ENCODE measurements at regions not wholly inside any gene's neighbourhood (a gene's known extent, or its start where the extent isn't known, plus 50 kb on each side); places are given as distances from the start of the nearest gene placed in this dataset.

- H3K9ac ChIP-seq (ENCODE audit: low read length) = no peak overlapping the region
- peaks cover 8% of the 10 kb centered on the region for H3F3A ChIP-seq (ENCODE audit: insufficient read depth, low read length, poor library complexity, severe bottlenecking)
- no peaks in the 10 kb centered on the region for H3K9me2 ChIP-seq (ENCODE audit: insufficient read depth, low read length)
- H3K27ac ChIP-seq (ENCODE audit: low read length) = peak overlapping the region; percentile 32
- H3K36me3 ChIP-seq (ENCODE audit: insufficient read depth, low read length) = no peaks in the 10 kb centered on the region
- H3K79me2 ChIP-seq (replicated peaks; ENCODE audit: insufficient read depth, low read length) = no peaks in the 10 kb centered on the region
- H3K4me2 ChIP-seq (ENCODE audit: low read length) = no peak overlapping the region
- no peak for TF ChIP-seq POLR2AphosphoS5 (IDR thresholded peaks at IDR 0.05)
- no peak for TF ChIP-seq TAF1 (IDR thresholded peaks at IDR 0.05; ENCODE audit: low read depth)
- TF ChIP-seq, protein P1, sequence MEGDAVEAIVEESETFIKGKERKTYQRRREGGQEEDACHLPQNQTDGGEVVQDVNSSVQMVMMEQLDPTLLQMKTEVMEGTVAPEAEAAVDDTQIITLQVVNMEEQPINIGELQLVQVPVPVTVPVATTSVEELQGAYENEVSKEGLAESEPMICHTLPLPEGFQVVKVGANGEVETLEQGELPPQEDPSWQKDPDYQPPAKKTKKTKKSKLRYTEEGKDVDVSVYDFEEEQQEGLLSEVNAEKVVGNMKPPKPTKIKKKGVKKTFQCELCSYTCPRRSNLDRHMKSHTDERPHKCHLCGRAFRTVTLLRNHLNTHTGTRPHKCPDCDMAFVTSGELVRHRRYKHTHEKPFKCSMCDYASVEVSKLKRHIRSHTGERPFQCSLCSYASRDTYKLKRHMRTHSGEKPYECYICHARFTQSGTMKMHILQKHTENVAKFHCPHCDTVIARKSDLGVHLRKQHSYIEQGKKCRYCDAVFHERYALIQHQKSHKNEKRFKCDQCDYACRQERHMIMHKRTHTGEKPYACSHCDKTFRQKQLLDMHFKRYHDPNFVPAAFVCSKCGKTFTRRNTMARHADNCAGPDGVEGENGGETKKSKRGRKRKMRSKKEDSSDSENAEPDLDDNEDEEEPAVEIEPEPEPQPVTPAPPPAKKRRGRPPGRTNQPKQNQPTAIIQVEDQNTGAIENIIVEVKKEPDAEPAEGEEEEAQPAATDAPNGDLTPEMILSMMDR (IDR thresholded peaks at IDR 0.05; ENCODE audit: poor library complexity, severe bottlenecking) = no peak
- TF ChIP-seq MXI1 (conservative IDR thresholded peaks at IDR 0.05; ENCODE audit: poor library complexity, severe bottlenecking) = no peak
- no peak for TF ChIP-seq EZH2 (IDR thresholded peaks at IDR 0.05; ENCODE audit: borderline replicate concordance, insufficient read depth, low read length, poor library complexity, severe bottlenecking)
- H4K20me1 ChIP-seq (ENCODE audit: insufficient read depth) = no peaks in the 10 kb centered on the region
- no peaks in the 10 kb centered on the region for H3K27me3 ChIP-seq (ENCODE audit: insufficient read depth, low read depth, low read length)
- no peaks in the 10 kb centered on the region for H3K9me3 ChIP-seq (ENCODE audit: low read length)
- H3K4me3 ChIP-seq (ENCODE audit: low read length) = no peak overlapping the region
- H2AFZ ChIP-seq (ENCODE audit: low read depth, low read length) = no peak overlapping the region
These were observed 545.0 kb downstream of the DIPK2A start for GRCh38 chr3:144516589-144516988.

DNA sequence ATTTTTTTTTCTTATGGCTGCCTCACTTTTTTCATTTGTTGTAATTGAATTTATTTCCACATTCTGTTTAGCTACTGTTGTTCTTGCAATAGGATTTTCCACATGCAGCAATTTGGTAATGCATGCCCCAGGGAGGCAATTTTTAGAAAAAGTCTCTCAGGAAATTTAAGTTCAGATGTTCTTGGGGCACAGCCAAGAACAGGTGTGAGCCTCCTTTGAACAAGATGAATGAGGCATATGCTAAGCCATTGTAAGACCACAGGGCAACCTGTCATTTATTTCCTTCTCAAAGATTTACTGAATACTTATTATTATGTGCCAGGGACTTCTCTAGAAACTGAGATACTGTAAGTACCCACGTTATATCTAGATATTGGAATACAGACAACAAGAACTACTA is 549.5 kb downstream of the DIPK2A start:
- H3K4me3 ChIP-seq (ENCODE audit: low read length) = no peak overlapping the region
- H3K9me3 ChIP-seq (ENCODE audit: low read length) = no peaks in the 10 kb centered on the region
- no peaks in the 10 kb centered on the region for H3K27me3 ChIP-seq (ENCODE audit: insufficient read depth, low read depth, low read length)
- H3K36me3 ChIP-seq (ENCODE audit: insufficient read depth, low read length) = no peaks in the 10 kb centered on the region
- peaks cover 4% of the 10 kb centered on the region for H3F3A ChIP-seq (ENCODE audit: insufficient read depth, low read length, poor library complexity, severe bottlenecking)
- H3K27ac ChIP-seq (ENCODE audit: low read length) = no peak overlapping the region
- H3K4me2 ChIP-seq (ENCODE audit: low read length) = no peak overlapping the region
- H3K9me2 ChIP-seq (ENCODE audit: insufficient read depth, low read length) = no peaks in the 10 kb centered on the region
- H4K20me1 ChIP-seq (ENCODE audit: insufficient read depth) = no peaks in the 10 kb centered on the region
- TF ChIP-seq POLR2AphosphoS5 (IDR thresholded peaks at IDR 0.05) (no peak), EZH2 (IDR thresholded peaks at IDR 0.05; ENCODE audit: borderline replicate concordance, insufficient read depth, low read length, poor library complexity, severe bottlenecking) (no peak), TAF1 (IDR thresholded peaks at IDR 0.05; ENCODE audit: low read depth) (no peak), RAD21 (conservative IDR thresholded peaks at IDR 0.05) (no peak)
- TF ChIP-seq, protein P1 (IDR thresholded peaks at IDR 0.05; ENCODE audit: poor library complexity, severe bottlenecking) = no peak
- no peak overlapping the region for H3K9ac ChIP-seq (ENCODE audit: low read length)
- H3K79me2 ChIP-seq (replicated peaks; ENCODE audit: insufficient read depth, low read length) = no peaks in the 10 kb centered on the region
- H2AFZ ChIP-seq (ENCODE audit: low read depth, low read length) = no peak overlapping the region

DNA sequence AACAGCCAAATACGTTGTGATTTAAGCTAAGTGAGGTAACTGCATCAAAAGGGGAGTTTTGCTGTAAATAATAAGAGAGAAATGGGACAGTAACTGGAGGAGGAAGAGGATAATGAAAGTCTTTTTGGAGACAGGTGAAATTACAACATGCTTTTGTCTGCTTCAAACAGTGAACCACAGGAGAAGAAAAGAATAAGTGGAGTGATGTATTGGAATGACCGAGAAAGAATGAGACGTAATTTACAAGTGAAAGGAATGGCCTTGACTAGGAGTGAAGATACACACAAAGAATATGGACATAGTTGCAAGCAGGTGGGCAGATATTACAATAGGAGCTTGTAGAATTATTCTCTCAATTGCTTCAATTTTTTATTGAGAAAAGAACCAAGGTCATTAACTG is 550.8 kb downstream of the DIPK2A start:
- Histone ChIP-seq H3K4me3 (ENCODE audit: low read length) (no peak overlapping the region), H3K9ac (ENCODE audit: low read length) (no peak overlapping the region), H3K79me2 (replicated peaks; ENCODE audit: insufficient read depth, low read length) (no peaks in the 10 kb centered on the region), H3K27me3 (ENCODE audit: insufficient read depth, low read depth, low read length) (no peaks in the 10 kb centered on the region), H3K9me3 (ENCODE audit: low read length) (no peaks in the 10 kb centered on the region), H3K36me3 (ENCODE audit: insufficient read depth, low read length) (no peaks in the 10 kb centered on the region), H3K9me2 (ENCODE audit: insufficient read depth, low read length) (no peaks in the 10 kb centered on the region), H3K4me2 (ENCODE audit: low read length) (no peak overlapping the region), H2AFZ (ENCODE audit: low read depth, low read length) (no peak overlapping the region), H3F3A (ENCODE audit: insufficient read depth, low read length, poor library complexity, severe bottlenecking) (no peaks in the 10 kb centered on the region), H4K20me1 (ENCODE audit: insufficient read depth) (no peaks in the 10 kb centered on the region), H3K27ac (ENCODE audit: low read length) (no peak overlapping the region)
- TF ChIP-seq, protein P1 (IDR thresholded peaks at IDR 0.05; ENCODE audit: poor library complexity, severe bottlenecking) = no peak
- no peak for TF ChIP-seq MXI1 (conservative IDR thresholded peaks at IDR 0.05; ENCODE audit: poor library complexity, severe bottlenecking)
- TF ChIP-seq EZH2 (IDR thresholded peaks at IDR 0.05; ENCODE audit: borderline replicate concordance, insufficient read depth, low read length, poor library complexity, severe bottlenecking) = no peak
- no peak for TF ChIP-seq RAD21 (conservative IDR thresholded peaks at IDR 0.05)
- no peak for TF ChIP-seq SMC3 (conservative IDR thresholded peaks at IDR 0.05; ENCODE audit: poor library complexity)
- no peak for TF ChIP-seq POLR2AphosphoS5 (IDR thresholded peaks at IDR 0.05)
- TF ChIP-seq, protein P2, sequence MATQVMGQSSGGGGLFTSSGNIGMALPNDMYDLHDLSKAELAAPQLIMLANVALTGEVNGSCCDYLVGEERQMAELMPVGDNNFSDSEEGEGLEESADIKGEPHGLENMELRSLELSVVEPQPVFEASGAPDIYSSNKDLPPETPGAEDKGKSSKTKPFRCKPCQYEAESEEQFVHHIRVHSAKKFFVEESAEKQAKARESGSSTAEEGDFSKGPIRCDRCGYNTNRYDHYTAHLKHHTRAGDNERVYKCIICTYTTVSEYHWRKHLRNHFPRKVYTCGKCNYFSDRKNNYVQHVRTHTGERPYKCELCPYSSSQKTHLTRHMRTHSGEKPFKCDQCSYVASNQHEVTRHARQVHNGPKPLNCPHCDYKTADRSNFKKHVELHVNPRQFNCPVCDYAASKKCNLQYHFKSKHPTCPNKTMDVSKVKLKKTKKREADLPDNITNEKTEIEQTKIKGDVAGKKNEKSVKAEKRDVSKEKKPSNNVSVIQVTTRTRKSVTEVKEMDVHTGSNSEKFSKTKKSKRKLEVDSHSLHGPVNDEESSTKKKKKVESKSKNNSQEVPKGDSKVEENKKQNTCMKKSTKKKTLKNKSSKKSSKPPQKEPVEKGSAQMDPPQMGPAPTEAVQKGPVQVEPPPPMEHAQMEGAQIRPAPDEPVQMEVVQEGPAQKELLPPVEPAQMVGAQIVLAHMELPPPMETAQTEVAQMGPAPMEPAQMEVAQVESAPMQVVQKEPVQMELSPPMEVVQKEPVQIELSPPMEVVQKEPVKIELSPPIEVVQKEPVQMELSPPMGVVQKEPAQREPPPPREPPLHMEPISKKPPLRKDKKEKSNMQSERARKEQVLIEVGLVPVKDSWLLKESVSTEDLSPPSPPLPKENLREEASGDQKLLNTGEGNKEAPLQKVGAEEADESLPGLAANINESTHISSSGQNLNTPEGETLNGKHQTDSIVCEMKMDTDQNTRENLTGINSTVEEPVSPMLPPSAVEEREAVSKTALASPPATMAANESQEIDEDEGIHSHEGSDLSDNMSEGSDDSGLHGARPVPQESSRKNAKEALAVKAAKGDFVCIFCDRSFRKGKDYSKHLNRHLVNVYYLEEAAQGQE (IDR thresholded peaks at IDR 0.05; ENCODE audit: borderline replicate concordance) = no peak
